ENCODE measurements at regions not wholly inside any gene's neighbourhood (a gene's known extent, or its start where the extent isn't known, plus 50 kb on each side); places are given as distances from the start of the nearest gene placed in this dataset.

DNA sequence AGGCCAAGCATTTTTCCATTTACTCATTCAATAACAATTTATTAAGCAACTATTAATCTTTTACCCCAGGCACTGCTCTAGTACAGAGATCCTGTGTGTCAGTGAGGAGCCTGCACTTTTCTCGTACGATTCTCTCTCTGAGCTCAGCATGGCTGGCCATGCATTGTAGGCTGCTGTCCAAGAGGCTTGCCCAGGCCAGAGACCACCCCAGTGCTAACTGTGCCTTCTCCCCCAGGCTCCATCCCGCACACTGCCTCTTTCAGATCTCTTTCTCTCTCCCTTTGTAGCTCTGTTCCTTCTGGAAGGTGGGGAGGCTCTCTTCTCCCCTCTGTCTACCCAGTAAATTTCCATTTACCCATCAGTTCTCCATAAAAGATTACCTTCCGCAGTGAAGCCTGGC lies 101.0 kb upstream of the IKZF1 start:
- H3K27ac ChIP-seq (ENCODE audit: low read depth, low read length), result no peak overlapping the region
- H3K4me1 Mint-ChIP-seq, result peaks cover 42 to 56% (median 45%) of the 10 kb centered on the region in 4 donors

GRCh38 chr7:50202052-50202555 lies 102.4 kb upstream of the IKZF1 start:
- Mint-ChIP-seq H3K27me3 (no peaks in the 10 kb centered on the region), H3K27ac (no peak overlapping the region), H3K36me3 (no peaks in the 10 kb centered on the region), H3K4me3 (no peak overlapping the region), H3K9me3 (peaks cover 0 to 2% (median 0%) of the 10 kb centered on the region in 8 donors), H3K4me1 (peaks cover 29 to 42% (median 36%) of the 10 kb centered on the region in 4 donors)
- CTCF ChIA-PET (ENCODE audit: partially characterized antibody), result interaction anchor here (1.3 to 16.0 kb wide), 7 partner anchors 11 to 214 kb away, joined by 4 to 424 read pairs (median 54); partner anchors contain the start of gene IKZF1
- H3K4me1 ChIP-seq (ENCODE audit: insufficient read depth, low read length), result peaks cover 39% of the 10 kb centered on the region
- intact Hi-C loops (cut with micrococcal nuclease), result no loop called here
- no peak overlapping the region for H3K4me3 ChIP-seq (ENCODE audit: low read length in 2 of 2)
- H3K27ac ChIP-seq (ENCODE audit: low read depth, low read length), result no peak overlapping the region
- H3K9me3 ChIP-seq (ENCODE audit: control insufficient read depth in 1 of 2, low read length in 2 of 2), result no peaks in the 10 kb centered on the region
- POLR2A ChIA-PET (ENCODE audit: partially characterized antibody), result interaction anchor here (0.6 to 22.0 kb wide), 3 partner anchors 20 to 111 kb away, joined by 3 to 675 read pairs (median 3); partner anchors contain the start of gene IKZF1
- no peaks in the 10 kb centered on the region for H3K36me3 ChIP-seq (ENCODE audit: insufficient read depth, low read length)
- no peaks in the 10 kb centered on the region for H3K27me3 ChIP-seq (ENCODE audit: insufficient read depth, low read length)
- DNase-seq, result no peak

More for the DNA sequence above, 101.0 kb upstream of the IKZF1 start:
- POLR2A ChIA-PET (ENCODE audit: partially characterized antibody), result interaction anchor here (1.1 to 22.0 kb wide), 5 partner anchors 110 to 215 kb away, joined by 3 to 675 read pairs (median 78); partner anchors contain the start of gene IKZF1
- CTCF ChIA-PET (ENCODE audit: partially characterized antibody), result interaction anchor here (1.2 to 16.0 kb wide), 9 partner anchors 16 to 213 kb away, joined by 3 to 424 read pairs (median 54); partner anchors contain the start of gene IKZF1
- no peak for DNase-seq
- H3K27ac Mint-ChIP-seq, result peak overlapping the region in 1 of 7 donors; percentile 52
- peaks cover 49% of the 10 kb centered on the region for H3K4me1 ChIP-seq (ENCODE audit: insufficient read depth, low read length)
- H3K9me3 ChIP-seq (ENCODE audit: control insufficient read depth in 1 of 2, low read length in 2 of 2), result no peaks in the 10 kb centered on the region
- H3K4me3 ChIP-seq (ENCODE audit: low read length in 2 of 2), result no peak overlapping the region
- no peaks in the 10 kb centered on the region for H3K36me3 ChIP-seq (ENCODE audit: insufficient read depth, low read length)
- no peaks in the 10 kb centered on the region for H3K27me3 Mint-ChIP-seq
- H3K36me3 Mint-ChIP-seq, result no peaks in the 10 kb centered on the region
- H3K4me3 Mint-ChIP-seq, result no peak overlapping the region
- no peaks in the 10 kb centered on the region for H3K27me3 ChIP-seq (ENCODE audit: insufficient read depth, low read length)
- H3K9me3 Mint-ChIP-seq, result peaks cover 0 to 2% (median 0%) of the 10 kb centered on the region in 8 donors
- intact Hi-C loops (cut with micrococcal nuclease), result no loop called here

GRCh38 chr7:50199824-50200223 lies 104.7 kb upstream of the IKZF1 start:
- no peak overlapping the region for H3K4me3 Mint-ChIP-seq
- POLR2A ChIA-PET (ENCODE audit: partially characterized antibody), result interaction anchor here (22.0 kb wide), 1 partner anchor 114 kb away, joined by 675 read pairs; the partner anchor contains the start of gene IKZF1
- Histone ChIP-seq H3K27me3 (ENCODE audit: insufficient read depth, low read length) (no peaks in the 10 kb centered on the region), H3K9me3 (ENCODE audit: control insufficient read depth in 1 of 2, low read length in 2 of 2) (no peaks in the 10 kb centered on the region), H3K4me3 (ENCODE audit: low read length in 2 of 2) (no peak overlapping the region), H3K36me3 (ENCODE audit: insufficient read depth, low read length) (no peaks in the 10 kb centered on the region), H3K27ac (ENCODE audit: low read depth, low read length) (no peak overlapping the region), H3K4me1 (ENCODE audit: insufficient read depth, low read length) (peaks cover 16% of the 10 kb centered on the region)
- H3K36me3 Mint-ChIP-seq, result no peaks in the 10 kb centered on the region
- H3K4me1 Mint-ChIP-seq, result peaks cover 12 to 19% (median 17%) of the 10 kb centered on the region in 4 donors
- DNase-seq, result no peak
- peaks cover 0 to 2% of the 10 kb centered on the region in 2 donors for H3K27me3 Mint-ChIP-seq
- no peaks in the 10 kb centered on the region for H3K9me3 Mint-ChIP-seq
- intact Hi-C loops (cut with micrococcal nuclease), result no loop called here
- CTCF ChIA-PET (ENCODE audit: partially characterized antibody), result interaction anchor here (1.0 to 16.0 kb wide), 4 partner anchors 44 to 218 kb away, joined by 3 to 424 read pairs (median 4); no protein-coding TSS in a partner anchor
- peak overlapping the region in 1 of 7 donors; percentile 54 for H3K27ac Mint-ChIP-seq

DNA sequence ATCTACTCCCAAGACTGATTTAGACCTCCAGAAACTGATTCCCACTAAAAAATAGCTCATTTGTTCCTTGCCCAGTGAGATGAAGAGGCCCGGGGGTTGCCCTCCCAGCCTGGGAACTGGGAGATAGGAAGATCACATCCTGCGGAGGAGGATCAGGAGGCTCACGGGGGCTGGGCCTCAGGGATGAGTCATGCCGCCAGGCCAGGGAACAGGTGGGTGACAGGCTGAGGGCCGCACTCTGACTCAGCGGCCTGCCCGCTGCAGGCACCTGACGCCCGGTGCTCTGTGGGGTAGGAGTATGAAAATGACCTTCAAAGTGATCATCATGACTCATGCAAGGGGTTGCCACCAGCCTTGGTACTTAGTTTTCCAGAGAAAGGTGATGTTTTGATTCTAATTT lies 104.5 kb upstream of the ZPBP start:
- Mint-ChIP-seq H3K27me3 (peaks cover 0 to 2% of the 10 kb centered on the region in 2 donors), H3K4me1 (peaks cover 0 to 7% (median 3%) of the 10 kb centered on the region in 4 donors), H3K36me3 (no peaks in the 10 kb centered on the region), H3K4me3 (no peak overlapping the region), H3K27ac (peak overlapping the region in 1 of 7 donors; percentile 2), H3K9me3 (no peaks in the 10 kb centered on the region)
- CTCF ChIA-PET (ENCODE audit: partially characterized antibody), result interaction anchor here (0.7 to 1.9 kb wide), 6 partner anchors 8 to 220 kb away, joined by 3 to 5 read pairs (median 3); no protein-coding TSS in a partner anchor
- H3K4me3 ChIP-seq (ENCODE audit: low read length in 2 of 2), result no peak overlapping the region
- intact Hi-C loops (cut with micrococcal nuclease), result no loop called here
- peak in 1 of 5 donors; percentile 51 for DNase-seq
- H3K27ac ChIP-seq (ENCODE audit: low read depth, low read length), result no peak overlapping the region
- no peaks in the 10 kb centered on the region for H3K9me3 ChIP-seq (ENCODE audit: control insufficient read depth in 1 of 2, low read length in 2 of 2)
- H3K36me3 ChIP-seq (ENCODE audit: insufficient read depth, low read length), result no peaks in the 10 kb centered on the region
- POLR2A ChIA-PET (ENCODE audit: partially characterized antibody), result interaction anchor here (1.5 kb wide), 1 partner anchor 32 kb away, joined by 3 read pairs; no protein-coding TSS in a partner anchor
- no peaks in the 10 kb centered on the region for H3K27me3 ChIP-seq (ENCODE audit: insufficient read depth, low read length)
- peaks cover 5% of the 10 kb centered on the region for H3K4me1 ChIP-seq (ENCODE audit: insufficient read depth, low read length)

GRCh38 chr7:50196719-50197118 lies 103.7 kb upstream of the ZPBP start:
- CTCF ChIA-PET (ENCODE audit: partially characterized antibody), result interaction anchor here (1.0 to 2.3 kb wide), 5 partner anchors 9 to 221 kb away, joined by 3 to 7 read pairs (median 4); no protein-coding TSS in a partner anchor
- POLR2A ChIA-PET (ENCODE audit: partially characterized antibody), result interaction anchor here (0.6 to 1.5 kb wide), 2 partner anchors 15 to 31 kb away, joined by 3 read pairs; no protein-coding TSS in a partner anchor
- Histone ChIP-seq H3K4me3 (ENCODE audit: low read length in 2 of 2) (no peak overlapping the region), H3K4me1 (ENCODE audit: insufficient read depth, low read length) (peaks cover 5% of the 10 kb centered on the region), H3K27ac (ENCODE audit: low read depth, low read length) (no peak overlapping the region), H3K9me3 (ENCODE audit: control insufficient read depth in 1 of 2, low read length in 2 of 2) (no peaks in the 10 kb centered on the region), H3K36me3 (ENCODE audit: insufficient read depth, low read length) (no peaks in the 10 kb centered on the region), H3K27me3 (ENCODE audit: insufficient read depth, low read length) (no peaks in the 10 kb centered on the region)
- H3K4me1 Mint-ChIP-seq, result peaks cover 0 to 7% (median 3%) of the 10 kb centered on the region in 4 donors
- H3K36me3 Mint-ChIP-seq, result no peaks in the 10 kb centered on the region
- H3K9me3 Mint-ChIP-seq, result no peaks in the 10 kb centered on the region
- DNase-seq, result no peak
- H3K27ac Mint-ChIP-seq, result no peak overlapping the region
- H3K27me3 Mint-ChIP-seq, result peaks cover 0 to 2% of the 10 kb centered on the region in 2 donors
- intact Hi-C loops (cut with micrococcal nuclease), result no loop called here
- no peak overlapping the region for H3K4me3 Mint-ChIP-seq

- intact Hi-C loops (cut with micrococcal nuclease), result loop anchor here (5.0 kb wide), 1 partner anchor 33 kb away; no protein-coding TSS in a partner anchor
- no peak for DNase-seq
- no peaks in the 10 kb centered on the region for H3K27me3 ChIP-seq (ENCODE audit: insufficient read depth, low read length)
- H3K4me1 Mint-ChIP-seq, result peaks cover 0 to 10% (median 2%) of the 10 kb centered on the region in 4 donors
- H3K27ac ChIP-seq (ENCODE audit: low read depth, low read length), result no peak overlapping the region
- no peak overlapping the region for H3K4me3 ChIP-seq (ENCODE audit: low read length in 2 of 2)
- H3K27me3 Mint-ChIP-seq, result peaks cover 0 to 2% of the 10 kb centered on the region in 2 donors
- H3K27ac Mint-ChIP-seq, result no peak overlapping the region
- H3K9me3 ChIP-seq (ENCODE audit: control insufficient read depth in 1 of 2, low read length in 2 of 2), result no peaks in the 10 kb centered on the region
- no peaks in the 10 kb centered on the region for H3K36me3 ChIP-seq (ENCODE audit: insufficient read depth, low read length)
- no peaks in the 10 kb centered on the region for H3K4me1 ChIP-seq (ENCODE audit: insufficient read depth, low read length)
- H3K36me3 Mint-ChIP-seq, result no peaks in the 10 kb centered on the region
- CTCF ChIA-PET (ENCODE audit: partially characterized antibody), result interaction anchor here (1.3 to 1.8 kb wide), 4 partner anchors 12 to 55 kb away, joined by 3 to 5 read pairs (median 4); no protein-coding TSS in a partner anchor
- POLR2A ChIA-PET (ENCODE audit: partially characterized antibody), result no interaction called here
- peaks cover 0 to 16% (median 2%) of the 10 kb centered on the region in 8 donors for H3K9me3 Mint-ChIP-seq
- peak overlapping the region in 1 of 8 donors; percentile 22 for H3K4me3 Mint-ChIP-seq
Measured at GRCh38 chr7:50190776-50191175, 97.7 kb upstream of the ZPBP start.

DNA sequence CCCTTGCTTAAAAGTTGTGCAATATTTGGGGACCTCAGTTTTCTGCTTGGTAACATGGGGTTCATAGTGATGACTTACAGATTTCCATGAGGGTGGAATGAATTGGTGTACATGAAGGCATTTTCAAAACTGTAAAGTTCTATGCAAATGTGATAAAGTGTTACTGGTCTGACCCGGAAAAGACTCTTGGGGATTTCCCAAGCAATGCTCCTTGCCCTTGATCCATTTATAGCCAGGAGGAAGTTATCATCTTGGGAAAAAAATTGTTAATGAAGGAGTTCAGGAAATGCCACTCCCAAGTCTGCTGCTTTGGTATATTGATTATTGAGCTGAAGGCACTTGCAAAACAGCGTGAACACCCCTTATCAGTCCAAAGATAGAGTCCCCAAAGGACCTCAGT lies 96.3 kb upstream of the ZPBP start:
- Mint-ChIP-seq H3K27ac (no peak overlapping the region), H3K36me3 (no peaks in the 10 kb centered on the region), H3K27me3 (no peaks in the 10 kb centered on the region), H3K9me3 (peaks cover 0 to 16% (median 2%) of the 10 kb centered on the region in 8 donors), H3K4me1 (peaks cover 0 to 10% (median 2%) of the 10 kb centered on the region in 4 donors), H3K4me3 (no peak overlapping the region)
- Histone ChIP-seq H3K27me3 (ENCODE audit: insufficient read depth, low read length) (no peaks in the 10 kb centered on the region), H3K4me1 (ENCODE audit: insufficient read depth, low read length) (no peaks in the 10 kb centered on the region), H3K4me3 (ENCODE audit: low read length in 2 of 2) (no peak overlapping the region), H3K36me3 (ENCODE audit: insufficient read depth, low read length) (no peaks in the 10 kb centered on the region), H3K27ac (ENCODE audit: low read depth, low read length) (no peak overlapping the region), H3K9me3 (ENCODE audit: control insufficient read depth in 1 of 2, low read length in 2 of 2) (no peaks in the 10 kb centered on the region)
- intact Hi-C loops (cut with micrococcal nuclease), result no loop called here
- DNase-seq, result no peak
- CTCF ChIA-PET (ENCODE audit: partially characterized antibody), result interaction anchor here (0.5 to 1.4 kb wide), 3 partner anchors 26 to 130 kb away, joined by 3 read pairs; no protein-coding TSS in a partner anchor
- POLR2A ChIA-PET (ENCODE audit: partially characterized antibody), result no interaction called here

Measured in CD4-positive, alpha-beta memory T cell (primary cell).